ENCODE measurements at regions not wholly inside any gene's neighbourhood (a gene's known extent, or its start where the extent isn't known, plus 50 kb on each side); places are given as distances from the start of the nearest gene placed in this dataset.

GRCh38 chr3:31479431-31479830 lies 53.3 kb upstream of the STT3B start:
- H3K36me3 ChIP-seq (replicated peaks in 1 of 2; ENCODE audit: control insufficient read depth in 1 of 2, insufficient read depth in 2 of 2, low read length in 2 of 2) = no peaks in the 10 kb centered on the region
- DNase-seq (ENCODE audit: low spot score) = no peak
- ATAC-seq = no peak
- H3K4me2 ChIP-seq (ENCODE audit: low read depth, low read length) = no peak overlapping the region
- no peak overlapping the region for H3K27ac ChIP-seq (ENCODE audit: extremely low read length, insufficient read depth, low read length)
- no peak overlapping the region for H2AFZ ChIP-seq (ENCODE audit: low read length)
- in situ Hi-C loops (cut with HindIII; ENCODE audit: extremely low pct_ligation_motif_present, low pct_unique_long_range_greater_than_20kb) = no loop called here
- ChIA-PET CTCF (ENCODE audit: low intra/inter-chr PET ratio, low total read pairs) (no interaction called here), POLR2A (no interaction called here)
- 0 out of 5 replicates have a peak, but pooled peaks cover 0 to 5% of the 10 kb centered on the region in 2 experiments for H3K27me3 ChIP-seq (ENCODE audit: control insufficient read depth in 1 of 2, insufficient read depth in 2 of 2, low read length in 2 of 2)
- H4K20me1 ChIP-seq (ENCODE audit: insufficient read depth, low read length) = no peaks in the 10 kb centered on the region
- H3K4me3 ChIP-seq (replicated peaks in 1 of 3; ENCODE audit: insufficient read depth in 1 of 3, low read depth in 2 of 3, low read length in 3 of 3) = no peak overlapping the region
- peaks cover 12% of the 10 kb centered on the region for H3K4me1 ChIP-seq (ENCODE audit: insufficient read depth, low read length)
- no peak overlapping the region for H3K9ac ChIP-seq (ENCODE audit: insufficient read depth, low read depth, low read length)
- intact Hi-C loops (cut with micrococcal nuclease; ENCODE audit: unreplicated experiment) = no loop called here
- no peak for FAIRE-seq
- H3K79me2 ChIP-seq (ENCODE audit: insufficient read depth, low read length) = no peaks in the 10 kb centered on the region
- H3K9me3 ChIP-seq (ENCODE audit: low read length) = no peaks in the 10 kb centered on the region
- no TSS peak for BruUV-seq (replicated peaks)
- 84% methylated on average over 1 of the region's 1 CpG for WGBS (ENCODE audit: low lambda C conversion rate)
- no peak for TF ChIP-seq ZNF124 (CRISPR knock-in tag; IDR thresholded peaks at IDR 0.05)
- TF ChIP-seq ZNF407 (CRISPR knock-in tag; IDR thresholded peaks at IDR 0.05; ENCODE audit: not compliant biosample characterization) = no peak
- no peak for TF ChIP-seq TEAD3 (CRISPR knock-in tag; optimal IDR thresholded peaks at IDR 0.05; ENCODE audit: borderline replicate concordance)
- TF ChIP-seq ZBTB3 (CRISPR knock-in tag; IDR thresholded peaks at IDR 0.05; ENCODE audit: borderline replicate concordance, low read depth) = no peak
- no peak for TF ChIP-seq ZNF446 (CRISPR knock-in tag; IDR thresholded peaks at IDR 0.05)
- TF ChIP-seq ZNF660 (CRISPR knock-in tag; IDR thresholded peaks at IDR 0.05; ENCODE audit: borderline replicate concordance, low read depth) = no peak
- no peak for TF ChIP-seq ZFP41 (CRISPR knock-in tag; IDR thresholded peaks at IDR 0.05; ENCODE audit: borderline replicate concordance)
- TF ChIP-seq GZF1 (CRISPR knock-in tag; IDR thresholded peaks at IDR 0.05) = no peak
- no peak for TF ChIP-seq ZNF441 (CRISPR knock-in tag; IDR thresholded peaks at IDR 0.05; ENCODE audit: borderline replicate concordance)
- TF ChIP-seq KDM3A (CRISPR knock-in tag; IDR thresholded peaks at IDR 0.05; ENCODE audit: low read depth) = no peak
- TF ChIP-seq POLR2G (IDR thresholded peaks at IDR 0.05; ENCODE audit: low read depth, low read length) = no peak
- TF ChIP-seq ZNF430 (CRISPR knock-in tag; IDR thresholded peaks at IDR 0.05) = no peak
- no peak for TF ChIP-seq GTF2F1 (IDR thresholded peaks at IDR 0.05; ENCODE audit: low read length)
- no peak for TF ChIP-seq REPIN1 (CRISPR knock-in tag; IDR thresholded peaks at IDR 0.05; ENCODE audit: borderline replicate concordance, low read depth)
- no peak for TF ChIP-seq NCOA5 (CRISPR knock-in tag; IDR thresholded peaks at IDR 0.05)
- no peak for TF ChIP-seq ZNF672 (CRISPR knock-in tag; IDR thresholded peaks at IDR 0.05)

Data from HepG2 (cell line).